Gastroesophageal sphincter (tissue), 4 donors: ENCODE measurements at regions not wholly inside any gene's neighbourhood (a gene's known extent, or its start where the extent isn't known, plus 50 kb on each side); places are given as distances from the start of the nearest gene placed in this dataset.

ENCODE experiments used
- ATAC-seq: fragments of 150-250 bp; one replicate; pipeline ENCODE4 v1.9.1; 2016; ENCODE audit warnings: mild to moderate bottlenecking, moderate library complexity
- H3K27ac ChIP-seq, 4 donors: fragments of 200-600 bp; sonication (generic) in 3 of 4; 1 replicate in 3 of 4; 2 replicates in 1 of 4; pipeline ENCODE4 v1.5.1; 2016 to 2019
- H3K27me3 ChIP-seq: fragments of 200-600 bp; sonication (generic); one replicate; pipeline ENCODE4 v1.5.1; 2019
- H3K36me3 ChIP-seq, 2 donors: fragments of 200-600 bp; sonication (generic); one replicate each; pipeline ENCODE4 v1.5.1; 2019; ENCODE audit warnings: control low read depth in 1 of 2
- H3K4me1 ChIP-seq, 3 donors: fragments of 200-600 bp; sonication (generic); 1 replicate in 2 of 3; 2 replicates in 1 of 3; pipeline ENCODE4 v1.5.1; 2016 to 2019; ENCODE audit warnings: control low read depth in 2 of 3
- H3K4me3 ChIP-seq, 2 donors: fragments of 200-600 bp; sonication (generic); one replicate each; pipeline ENCODE4 v1.5.1; 2019; ENCODE audit warnings: mild to moderate bottlenecking in 1 of 2, moderate library complexity in 1 of 2
- H3K9me3 ChIP-seq, 3 donors: fragments of 200-600 bp; sonication (generic); one replicate each; pipeline ENCODE4 v1.5.1; 2017 to 2019; ENCODE audit warnings: control low read depth in 2 of 3
- EP300 ChIP-seq: sonication (generic); formaldehyde crosslinking; IDR thresholded peaks from one replicate; pipeline ENCODE4 v1.6.1; 2017; ENCODE audit warnings: antibody characterized with exemption, mild to moderate bottlenecking
- POLR2A ChIP-seq, 2 donors: fragments of 450-650 bp; IDR thresholded peaks; one replicate each; pipeline ENCODE4 v1.6.1; 2017; ENCODE audit warnings: antibody characterized with exemption in 2 of 2, mild to moderate bottlenecking in 2 of 2, moderate library complexity in 1 of 2
- POLR2AphosphoS5 ChIP-seq: sonication (generic); formaldehyde crosslinking; IDR thresholded peaks from one replicate; pipeline ENCODE4 v1.6.1; 2017; ENCODE audit warnings: antibody characterized with exemption
- whole genome bisulfite sequencing, 2 donors: methylation state at CpG; one replicate each; pipeline ENCODE4 v1.1.5; 2018; ENCODE audit warnings: low coverage in 1 of 2; 5-methylcytosine and 5-hydroxymethylcytosine counted together
- TF ChIP-seq, protein P1 (sequence below), 4 experiments: fragments of 200-600 bp in 2 of 4; fragments of 450-650 bp in 2 of 4; sonication (generic) in 1 of 4; IDR thresholded peaks; one replicate each; pipeline ENCODE4 v1.5.1; 2017 to 2019; ENCODE audit warnings: antibody characterized with exemption in 4 of 4, mild to moderate bottlenecking in 2 of 4, moderate library complexity in 2 of 4

GRCh38 chr12:87227162-87227561 is 802.0 kb downstream of the C12orf50 start:
- no peak for ATAC-seq
- Histone ChIP-seq H3K4me1 (no peaks in the 10 kb centered on the region), H3K27ac (no peak overlapping the region), H3K36me3 (no peaks in the 10 kb centered on the region), H3K9me3 (no peaks in the 10 kb centered on the region), H3K27me3 (no peaks in the 10 kb centered on the region), H3K4me3 (no peak overlapping the region)
- TF ChIP-seq POLR2A (IDR thresholded peaks at IDR 0.05) (no peak), EP300 (no peak), POLR2AphosphoS5 (no peak)
- TF ChIP-seq, protein P1, sequence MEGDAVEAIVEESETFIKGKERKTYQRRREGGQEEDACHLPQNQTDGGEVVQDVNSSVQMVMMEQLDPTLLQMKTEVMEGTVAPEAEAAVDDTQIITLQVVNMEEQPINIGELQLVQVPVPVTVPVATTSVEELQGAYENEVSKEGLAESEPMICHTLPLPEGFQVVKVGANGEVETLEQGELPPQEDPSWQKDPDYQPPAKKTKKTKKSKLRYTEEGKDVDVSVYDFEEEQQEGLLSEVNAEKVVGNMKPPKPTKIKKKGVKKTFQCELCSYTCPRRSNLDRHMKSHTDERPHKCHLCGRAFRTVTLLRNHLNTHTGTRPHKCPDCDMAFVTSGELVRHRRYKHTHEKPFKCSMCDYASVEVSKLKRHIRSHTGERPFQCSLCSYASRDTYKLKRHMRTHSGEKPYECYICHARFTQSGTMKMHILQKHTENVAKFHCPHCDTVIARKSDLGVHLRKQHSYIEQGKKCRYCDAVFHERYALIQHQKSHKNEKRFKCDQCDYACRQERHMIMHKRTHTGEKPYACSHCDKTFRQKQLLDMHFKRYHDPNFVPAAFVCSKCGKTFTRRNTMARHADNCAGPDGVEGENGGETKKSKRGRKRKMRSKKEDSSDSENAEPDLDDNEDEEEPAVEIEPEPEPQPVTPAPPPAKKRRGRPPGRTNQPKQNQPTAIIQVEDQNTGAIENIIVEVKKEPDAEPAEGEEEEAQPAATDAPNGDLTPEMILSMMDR (IDR thresholded peaks at IDR 0.05): no peak
- 73 to 78% methylated on average over 3 of the region's 3 CpGs for WGBS, 2 donors

DNA sequence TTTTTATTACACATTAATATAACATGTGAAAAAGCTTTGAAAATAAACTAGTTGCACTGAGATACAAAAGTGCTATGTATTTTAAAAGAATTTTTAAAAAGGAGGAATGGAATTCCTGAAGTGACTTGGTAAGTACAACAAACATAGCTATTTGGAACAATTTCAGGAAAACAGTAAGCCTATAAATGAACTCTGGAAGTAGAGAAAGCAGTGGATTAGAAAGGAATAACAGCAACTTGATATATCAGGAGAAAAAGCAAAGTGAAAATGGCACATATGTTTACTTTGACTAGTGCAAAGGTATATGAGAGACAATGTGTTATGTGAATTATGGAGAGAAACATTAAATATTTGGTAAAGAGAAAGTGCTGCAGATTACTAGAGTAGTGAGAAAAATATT is 811.7 kb downstream of the C12orf50 start:
- Histone ChIP-seq H3K9me3 (no peaks in the 10 kb centered on the region), H3K27me3 (no peaks in the 10 kb centered on the region), H3K4me3 (no peak overlapping the region), H3K4me1 (no peaks in the 10 kb centered on the region), H3K27ac (no peak overlapping the region), H3K36me3 (no peaks in the 10 kb centered on the region)
- TF ChIP-seq POLR2AphosphoS5 (no peak), EP300 (no peak), POLR2A (IDR thresholded peaks at IDR 0.05) (no peak)
- TF ChIP-seq, protein P1 (IDR thresholded peaks at IDR 0.05): no peak
- no peak for ATAC-seq

- Histone ChIP-seq H3K4me1 (no peaks in the 10 kb centered on the region), H3K27me3 (no peaks in the 10 kb centered on the region), H3K9me3 (no peaks in the 10 kb centered on the region), H3K27ac (no peak overlapping the region), H3K4me3 (no peak overlapping the region), H3K36me3 (no peaks in the 10 kb centered on the region)
- TF ChIP-seq, protein P1 (IDR thresholded peaks at IDR 0.05): no peak
- TF ChIP-seq EP300 (no peak), POLR2AphosphoS5 (no peak), POLR2A (IDR thresholded peaks at IDR 0.05) (no peak)
- ATAC-seq: peak; percentile 53
- WGBS, 2 donors: 49 to 70% methylated on average over 4 of the region's 4 CpGs
Observed at GRCh38 chr12:87216436-87216835, 812.8 kb downstream of the C12orf50 start.

DNA sequence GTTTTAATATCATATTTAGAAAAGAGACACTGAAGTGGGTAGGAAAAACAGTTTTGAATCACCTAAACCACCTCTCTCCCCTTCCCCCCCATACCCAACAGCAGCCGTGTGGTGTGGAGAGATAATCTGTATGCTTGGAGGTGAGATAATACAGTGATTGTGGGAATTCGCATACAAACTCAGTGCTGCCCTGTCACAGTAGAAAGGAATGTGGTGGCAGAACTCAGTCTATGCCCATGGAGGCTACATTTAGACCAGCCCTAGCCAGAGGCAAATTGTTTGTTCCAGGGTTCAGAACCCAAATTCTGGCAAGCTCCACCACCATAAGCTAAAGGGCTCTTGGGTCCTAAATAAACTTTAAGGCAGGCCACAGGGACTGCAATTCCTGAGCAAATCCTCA is 827.0 kb downstream of the C12orf50 start:
- no peak overlapping the region for H3K4me3 ChIP-seq
- peaks cover 0 to 11% (median 0%) of the 10 kb centered on the region in 3 donors for H3K9me3 ChIP-seq
- no peaks in the 10 kb centered on the region for H3K36me3 ChIP-seq
- ATAC-seq: no peak
- no peak for TF ChIP-seq EP300
- no peak overlapping the region for H3K27ac ChIP-seq
- no peaks in the 10 kb centered on the region for H3K27me3 ChIP-seq
- no peaks in the 10 kb centered on the region for H3K4me1 ChIP-seq
- 72% methylated on average over 2 of the region's 2 CpGs; no CpG with 5 or more reads in 1 of the 2 donors for WGBS, 2 donors

DNA sequence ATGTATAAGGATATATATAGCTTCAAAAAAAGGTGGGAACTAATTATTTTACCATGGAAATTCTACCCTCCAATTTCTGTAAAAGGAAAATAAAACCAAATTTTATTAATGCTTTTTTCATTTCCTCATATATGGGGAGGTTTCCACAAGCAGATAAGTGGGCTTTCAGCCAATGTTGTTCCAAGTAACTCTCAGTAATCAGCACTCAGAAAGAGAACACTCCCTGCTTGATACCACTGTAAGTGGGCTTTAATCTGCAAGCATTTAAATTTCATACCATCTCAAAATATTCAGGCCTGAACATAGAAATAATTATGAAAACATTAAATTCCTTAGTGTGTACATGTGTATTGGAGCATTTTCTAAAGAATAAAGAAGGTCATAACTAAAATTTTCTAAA is 827.6 kb downstream of the C12orf50 start:
- Histone ChIP-seq H3K9me3 (peaks cover 0 to 11% (median 0%) of the 10 kb centered on the region in 3 donors), H3K4me1 (no peaks in the 10 kb centered on the region), H3K36me3 (no peaks in the 10 kb centered on the region), H3K27ac (no peak overlapping the region), H3K27me3 (no peaks in the 10 kb centered on the region), H3K4me3 (no peak overlapping the region)
- no peak for ATAC-seq
- TF ChIP-seq POLR2A (IDR thresholded peaks at IDR 0.05): no peak
- TF ChIP-seq EP300: no peak
- TF ChIP-seq, protein P1 (IDR thresholded peaks at IDR 0.05): no peak
- TF ChIP-seq POLR2AphosphoS5: no peak
